OCI-LY7 (cell line): ENCODE measurements at regions not wholly inside any gene's neighbourhood (a gene's known extent, or its start where the extent isn't known, plus 50 kb on each side); places are given as distances from the start of the nearest gene placed in this dataset.

Experiments
- EZH2phosphoT487 ChIP-seq: fragments of 200-600 bp; sonication (generic); IDR thresholded peaks from 2 replicates; pipeline ENCODE4 v1.6.1; 2018; ENCODE audit warnings: low read depth, borderline replicate concordance, mild to moderate bottlenecking, mixed run types, antibody characterized with exemption, low read length, moderate library complexity, mixed read lengths
- TF ChIP-seq, protein P1 (sequence below): fragments of 200-600 bp; sonication (generic); conservative IDR thresholded peaks from 2 replicates; pipeline ENCODE4 v1.5.1; 2014; ENCODE audit warnings: mild to moderate bottlenecking, antibody characterized with exemption, low read length, moderate library complexity, mixed read lengths

DNA sequence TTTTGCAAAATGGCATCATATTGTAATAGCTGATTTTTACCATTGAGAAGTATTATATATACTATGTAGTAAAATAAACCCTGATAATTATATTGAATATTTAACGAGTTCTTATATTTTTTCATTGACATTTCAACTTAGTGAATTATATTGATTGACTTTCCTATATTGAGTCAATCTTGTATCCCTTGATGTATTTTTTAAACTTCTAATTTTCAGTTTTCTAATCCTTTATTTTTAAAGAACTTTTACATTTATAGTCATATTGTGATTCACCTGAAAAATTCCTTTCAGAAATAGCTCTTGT, 54.4 kb downstream of the CXCL1 start:
- no peak for TF ChIP-seq EZH2phosphoT487
- TF ChIP-seq, protein P1, sequence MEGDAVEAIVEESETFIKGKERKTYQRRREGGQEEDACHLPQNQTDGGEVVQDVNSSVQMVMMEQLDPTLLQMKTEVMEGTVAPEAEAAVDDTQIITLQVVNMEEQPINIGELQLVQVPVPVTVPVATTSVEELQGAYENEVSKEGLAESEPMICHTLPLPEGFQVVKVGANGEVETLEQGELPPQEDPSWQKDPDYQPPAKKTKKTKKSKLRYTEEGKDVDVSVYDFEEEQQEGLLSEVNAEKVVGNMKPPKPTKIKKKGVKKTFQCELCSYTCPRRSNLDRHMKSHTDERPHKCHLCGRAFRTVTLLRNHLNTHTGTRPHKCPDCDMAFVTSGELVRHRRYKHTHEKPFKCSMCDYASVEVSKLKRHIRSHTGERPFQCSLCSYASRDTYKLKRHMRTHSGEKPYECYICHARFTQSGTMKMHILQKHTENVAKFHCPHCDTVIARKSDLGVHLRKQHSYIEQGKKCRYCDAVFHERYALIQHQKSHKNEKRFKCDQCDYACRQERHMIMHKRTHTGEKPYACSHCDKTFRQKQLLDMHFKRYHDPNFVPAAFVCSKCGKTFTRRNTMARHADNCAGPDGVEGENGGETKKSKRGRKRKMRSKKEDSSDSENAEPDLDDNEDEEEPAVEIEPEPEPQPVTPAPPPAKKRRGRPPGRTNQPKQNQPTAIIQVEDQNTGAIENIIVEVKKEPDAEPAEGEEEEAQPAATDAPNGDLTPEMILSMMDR: no peak
